HG02981 (cell line): ENCODE measurements at regions not wholly inside any gene's neighbourhood (a gene's known extent, or its start where the extent isn't known, plus 50 kb on each side); places are given as distances from the start of the nearest gene placed in this dataset.

ENCODE experiments used
- ATAC-seq: cut with Tn5 transposase; IDR thresholded peaks from one replicate; pipeline ENCODE4 v1.9.1; 2021; ENCODE audit warnings: mild to moderate bottlenecking, moderate library complexity; ENCODE audit not compliant: unreplicated experiment

DNA sequence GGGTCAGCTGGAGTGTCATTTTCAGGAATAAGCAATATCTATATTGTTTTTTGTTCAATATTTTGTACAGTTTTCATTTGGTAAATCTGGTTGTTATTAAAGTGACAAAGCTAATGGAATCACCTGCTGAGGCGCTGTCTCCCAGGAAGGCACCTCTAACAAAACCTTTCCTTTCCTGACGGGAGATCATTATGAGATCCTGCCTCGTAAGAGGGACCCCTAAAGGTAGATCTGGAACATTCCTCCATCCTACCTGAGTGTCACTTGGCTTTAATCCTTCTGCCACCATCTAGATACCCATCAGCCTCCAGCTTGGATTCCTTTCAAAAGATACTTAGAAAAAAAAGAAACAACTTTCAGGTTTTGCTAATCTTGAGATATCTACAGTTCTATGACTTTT, 157.7 kb downstream of the FAT3 start:
- ATAC-seq: no peak

GRCh38 chr11:92383430-92383829, 158.8 kb downstream of the FAT3 start:
- ATAC-seq: no peak

DNA sequence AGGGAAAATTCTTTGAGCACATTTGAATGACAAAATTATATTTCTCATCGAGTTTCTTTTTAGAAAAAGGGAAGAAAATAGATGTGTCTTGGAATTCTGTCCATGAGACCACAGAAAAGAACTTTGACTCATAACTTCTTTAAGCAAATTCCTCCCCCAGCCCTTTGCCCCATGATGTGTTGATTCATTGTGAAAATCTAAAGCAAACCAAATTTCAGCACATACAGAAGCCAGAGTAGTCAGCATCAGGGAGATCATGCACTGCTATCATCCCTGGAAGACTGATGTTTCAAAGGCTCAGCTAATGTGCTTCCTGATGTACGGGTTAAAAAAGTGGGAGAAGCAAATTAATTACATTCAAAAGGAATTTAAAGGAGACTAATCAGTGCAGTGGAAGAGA, 159.7 kb downstream of the FAT3 start:
- no peak for ATAC-seq

GRCh38 chr11:92384802-92385201, 160.2 kb downstream of the FAT3 start:
- no peak for ATAC-seq

DNA sequence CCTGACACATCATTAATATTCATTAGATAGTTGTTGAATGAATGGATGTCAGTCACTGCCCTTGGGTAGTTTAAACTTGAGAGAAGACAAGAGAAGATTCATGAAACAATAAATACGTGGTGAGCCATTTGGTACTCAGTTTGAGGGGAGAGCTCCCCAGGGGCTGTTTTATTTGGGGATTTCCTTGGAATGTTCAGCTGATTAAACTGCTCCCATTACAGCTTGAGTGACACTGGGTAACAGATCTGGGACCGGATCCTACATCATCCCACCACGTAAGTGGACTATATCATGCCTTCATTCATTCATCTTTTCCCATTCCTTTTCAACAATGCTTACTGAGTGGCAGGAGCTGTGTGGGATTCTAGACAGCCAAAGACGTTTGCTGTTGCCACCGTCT, 162.0 kb downstream of the FAT3 start:
- no peak for ATAC-seq

- no peak for ATAC-seq
Observed at GRCh38 chr11:92387859-92388258, 163.2 kb downstream of the FAT3 start.

DNA sequence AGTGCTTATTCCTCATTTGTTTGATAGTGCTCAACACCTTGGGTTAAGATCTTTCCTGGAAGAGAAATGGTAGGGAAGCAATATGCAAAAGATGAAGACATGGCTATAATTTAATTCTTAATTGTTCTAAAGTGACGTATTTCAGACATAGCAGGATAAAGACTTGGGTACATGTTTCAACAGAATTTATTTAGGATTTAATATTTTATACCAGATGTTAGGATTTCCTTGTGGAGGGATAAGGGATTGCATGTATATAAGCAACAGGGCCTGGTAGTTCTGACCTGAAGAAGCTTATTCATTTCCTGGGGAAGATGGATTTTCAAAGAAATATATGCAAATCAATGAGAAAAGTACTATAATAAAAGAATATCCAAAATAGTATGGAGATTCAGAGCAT, 163.8 kb downstream of the FAT3 start:
- no peak for ATAC-seq

DNA sequence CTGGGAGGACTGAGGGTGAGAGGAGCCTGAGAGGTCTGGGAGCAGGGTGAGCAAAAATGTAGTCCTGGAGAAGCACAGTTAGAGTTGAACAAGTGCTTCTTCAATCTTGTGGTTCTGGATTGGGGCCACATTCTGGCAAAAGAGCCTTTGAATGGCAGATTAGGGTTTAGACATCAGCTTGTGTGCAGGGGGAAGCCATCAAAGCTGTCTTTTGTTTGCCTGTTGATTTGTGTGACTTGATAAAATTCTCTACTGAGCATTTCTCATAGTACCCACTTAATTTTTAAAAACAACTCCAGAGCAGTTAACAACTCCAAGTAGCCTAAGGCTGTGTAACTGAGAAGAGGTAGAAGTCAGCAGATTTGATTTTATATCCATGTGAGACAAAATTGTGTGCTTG, 166.2 kb downstream of the FAT3 start:
- ATAC-seq: no peak

DNA sequence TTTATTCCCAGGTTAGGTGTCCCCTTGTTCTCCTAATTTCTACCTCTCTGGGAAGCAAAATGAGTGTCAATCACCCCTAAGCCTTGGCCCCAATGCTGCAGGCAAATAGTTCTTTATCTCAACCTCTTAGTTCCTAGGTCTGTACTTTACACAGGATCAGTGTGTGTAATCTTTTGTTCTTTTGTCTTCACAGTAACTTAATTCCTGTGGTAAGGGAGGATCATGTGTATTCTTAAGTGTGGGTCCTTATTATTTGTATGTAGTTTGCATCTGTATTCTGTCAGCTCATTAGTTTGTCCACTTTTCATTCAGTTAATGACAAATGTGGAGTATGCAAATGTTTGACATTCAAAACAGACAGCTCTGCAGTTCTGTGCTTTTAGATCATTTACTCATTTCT, 166.7 kb downstream of the FAT3 start:
- no peak for ATAC-seq

- no peak for ATAC-seq
Observed at GRCh38 chr11:92391808-92392207, 167.2 kb downstream of the FAT3 start.

DNA sequence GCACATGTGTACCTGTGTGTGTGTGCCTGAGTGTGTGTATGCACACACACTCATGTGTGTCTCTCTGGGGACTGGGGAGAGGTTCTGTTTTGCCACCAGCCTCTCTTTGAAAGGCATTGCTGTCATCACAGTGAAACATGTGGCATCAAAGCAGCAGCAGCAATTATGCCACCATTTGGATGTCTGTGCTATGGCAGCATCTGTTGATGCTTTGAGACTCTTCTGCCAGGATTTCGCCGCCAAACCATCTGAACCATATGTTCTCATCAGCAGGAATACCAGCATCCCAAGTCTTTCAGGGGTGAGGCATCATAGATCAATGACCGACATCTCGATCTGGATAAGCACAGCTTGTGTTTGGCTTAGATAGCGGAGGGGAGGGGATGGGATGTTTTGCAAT, 168.6 kb downstream of the FAT3 start:
- ATAC-seq: no peak

GRCh38 chr11:92396133-92396532, 171.5 kb downstream of the FAT3 start:
- no peak for ATAC-seq

DNA sequence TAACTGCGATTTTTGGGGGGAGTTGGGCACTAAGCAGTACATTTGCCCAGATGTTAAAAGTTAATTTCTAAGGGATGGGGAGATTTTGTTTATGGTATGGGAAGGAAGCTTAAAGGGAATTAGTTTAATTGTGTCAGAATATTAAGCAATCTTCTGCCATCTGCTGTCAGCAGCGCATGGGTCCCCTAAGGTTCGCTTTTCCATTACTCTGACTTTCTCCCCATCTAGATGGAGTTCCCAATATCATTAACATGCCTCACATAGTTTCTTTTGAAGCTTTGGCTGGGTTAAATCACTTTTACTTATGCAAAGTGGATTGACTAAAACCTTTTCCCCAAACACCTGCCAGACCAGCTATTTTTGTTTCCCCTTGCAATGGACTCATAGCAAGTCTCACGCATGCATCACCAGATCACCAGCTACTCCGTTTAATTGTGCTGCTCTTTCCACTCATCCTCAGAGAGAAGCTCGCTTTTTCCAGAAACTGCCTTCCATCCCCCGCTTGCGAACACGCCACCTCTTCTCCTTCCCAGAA, 172.7 kb downstream of the FAT3 start:
- no peak for ATAC-seq

- ATAC-seq: no peak
Observed at GRCh38 chr11:92399705-92400104, 175.1 kb downstream of the FAT3 start.

GRCh38 chr11:92401520-92401919, 176.9 kb downstream of the FAT3 start:
- no peak for ATAC-seq

DNA sequence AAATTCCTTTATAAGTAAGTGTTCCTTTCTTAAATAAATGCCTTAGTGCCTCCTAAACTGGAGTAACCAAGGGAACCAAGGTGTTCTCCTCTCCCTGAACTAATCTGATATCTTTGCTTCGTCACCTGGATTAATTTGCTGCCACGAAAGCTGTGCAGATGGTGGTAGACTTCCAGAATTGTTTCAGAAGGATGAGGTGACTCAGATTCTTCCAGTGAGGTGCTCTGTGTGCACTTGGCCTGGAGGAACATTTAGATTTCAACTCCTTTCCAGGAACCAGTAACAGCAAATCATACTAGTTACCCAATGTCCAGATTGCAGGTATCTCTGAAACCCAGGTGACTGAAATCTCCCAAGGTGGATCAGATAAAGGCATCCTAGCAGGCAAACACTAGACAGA, 181.9 kb downstream of the FAT3 start:
- no peak for ATAC-seq

- no peak for ATAC-seq
Observed at GRCh38 chr11:92409355-92409754, 184.7 kb downstream of the FAT3 start.

- no peak for ATAC-seq
Observed at GRCh38 chr11:92409956-92410355, 185.3 kb downstream of the FAT3 start.

- no peak for ATAC-seq
Observed at GRCh38 chr11:92410526-92410925, 185.9 kb downstream of the FAT3 start.

DNA sequence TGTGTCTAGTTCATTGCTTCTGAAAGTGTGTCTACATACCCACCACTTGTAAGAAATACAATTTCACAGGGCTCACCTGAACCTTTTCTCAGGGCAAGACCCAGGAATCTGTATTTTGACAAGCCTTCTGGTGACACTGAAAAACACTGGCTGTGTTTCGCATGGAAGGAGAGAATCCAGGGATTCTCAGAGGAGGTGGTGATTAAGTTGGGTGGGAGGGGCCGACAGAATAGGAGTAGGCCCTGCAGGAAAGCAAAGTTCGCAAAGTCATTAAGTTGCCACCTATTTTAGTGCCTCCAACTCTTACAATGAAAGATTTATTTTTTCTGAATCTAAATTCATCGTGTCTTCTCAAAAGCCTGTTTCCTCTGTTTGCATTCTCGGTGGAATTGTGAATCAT, 186.8 kb downstream of the FAT3 start:
- no peak for ATAC-seq

DNA sequence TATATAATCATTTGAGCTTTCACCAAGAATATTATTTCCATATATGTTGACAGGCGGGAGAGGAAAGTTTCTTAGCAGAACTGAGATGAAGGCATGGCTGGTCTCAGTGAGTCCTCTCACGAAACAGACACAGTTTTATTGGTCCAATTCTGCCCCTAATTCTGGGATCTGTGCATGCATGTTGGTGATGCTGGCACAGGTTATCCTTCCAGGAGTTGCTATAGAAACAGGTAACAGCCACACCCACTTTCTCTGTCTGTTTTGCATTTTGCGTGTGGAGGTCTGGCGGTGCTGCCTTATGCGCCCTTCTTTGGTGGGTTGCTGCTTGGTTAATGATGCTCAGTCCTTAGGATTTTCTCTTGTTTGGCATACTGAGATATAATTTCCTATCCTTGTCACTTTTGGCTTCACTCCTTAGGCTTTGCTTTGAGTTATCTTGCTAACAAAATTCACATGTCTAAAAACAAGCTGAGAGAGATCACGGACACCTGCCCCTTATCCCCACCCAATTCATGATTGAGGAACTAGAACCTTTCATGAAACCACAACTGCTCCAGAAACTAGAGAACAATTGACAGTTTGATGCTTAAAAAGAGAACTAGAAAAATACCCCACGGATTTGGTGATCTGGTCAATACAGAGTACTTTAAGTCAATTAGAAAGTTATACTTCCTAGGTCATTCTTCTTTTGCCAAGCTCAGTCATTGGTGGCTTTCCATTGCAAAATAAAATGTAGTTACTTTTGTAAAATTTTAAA, 189.3 kb downstream of the FAT3 start:
- peak; percentile 76 for ATAC-seq

DNA sequence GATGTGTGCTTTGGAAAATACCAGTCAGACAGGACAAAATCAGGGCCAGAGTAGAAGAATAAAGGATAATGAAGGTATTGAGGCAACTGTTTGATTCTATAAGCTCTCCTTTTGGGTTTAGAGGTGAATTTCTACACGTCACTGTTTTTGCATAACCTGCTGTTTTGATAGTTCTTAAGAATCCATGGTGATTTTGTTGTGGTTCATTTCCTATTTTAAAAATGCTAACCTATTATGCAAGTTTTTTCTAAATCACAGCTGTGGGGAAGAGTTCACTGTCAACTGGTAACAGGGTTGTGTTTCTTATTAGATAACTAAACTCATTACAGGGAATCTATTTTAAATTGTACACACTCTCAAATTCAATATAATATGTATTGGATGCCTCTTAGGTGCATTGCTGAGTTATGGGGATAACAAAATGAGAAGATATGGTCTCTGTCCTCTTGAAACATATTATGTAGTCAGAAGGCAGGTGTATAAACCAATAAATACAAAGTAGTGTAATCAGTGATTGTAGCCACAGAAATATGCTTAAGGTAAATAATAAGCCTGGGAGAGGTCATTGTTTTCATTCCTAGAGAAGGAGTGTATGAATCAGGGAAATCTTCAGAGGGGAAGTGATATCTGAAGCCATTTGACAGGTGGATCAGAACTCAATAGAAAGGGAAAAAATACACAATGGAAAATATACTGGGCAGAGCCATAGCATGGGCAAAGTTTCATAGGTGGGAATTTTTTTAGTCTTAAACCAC, 192.5 kb downstream of the FAT3 start:
- no peak for ATAC-seq
